ENCODE measurements at regions not wholly inside any gene's neighbourhood (a gene's known extent, or its start where the extent isn't known, plus 50 kb on each side); places are given as distances from the start of the nearest gene placed in this dataset.

GRCh38 chr4:18194278-18194677 lies 172.7 kb upstream of the LCORL start:
- TF ChIP-seq POLR2A (IDR thresholded peaks at IDR 0.05) = no peak
- no peak for TF ChIP-seq CTCF (IDR thresholded peaks at IDR 0.05)

All from sigmoid colon (tissue), 3 donors.